NCI-H1694 (cell line): ENCODE measurements at regions not wholly inside any gene's neighbourhood (a gene's known extent, or its start where the extent isn't known, plus 50 kb on each side); places are given as distances from the start of the nearest gene placed in this dataset.

Experiments used
- DNase-seq: peaks from one replicate; lab custom pipeline; 2025; lab: John Stamatoyannopoulos, UW

DNA sequence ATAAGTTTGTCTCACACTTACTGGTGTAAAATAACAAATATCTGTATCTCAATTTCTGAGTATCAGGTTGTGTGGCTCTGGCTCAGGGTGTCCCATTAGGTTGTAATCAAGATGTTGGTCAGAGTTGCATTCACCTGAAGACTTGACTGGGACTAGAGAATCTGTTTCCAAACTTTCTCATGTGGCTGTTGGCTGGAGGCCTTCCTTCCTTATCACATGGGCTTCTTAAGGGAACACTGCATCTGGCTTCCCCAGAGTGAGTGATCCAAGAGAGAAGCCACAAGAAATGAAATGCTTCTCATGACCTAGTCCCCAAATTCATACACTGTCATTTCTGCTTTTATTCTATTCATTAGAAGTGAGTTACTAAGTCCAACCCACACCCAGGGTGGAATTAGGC, 568.4 kb upstream of the CAMK1G start:
- DNase-seq: no peak

DNA sequence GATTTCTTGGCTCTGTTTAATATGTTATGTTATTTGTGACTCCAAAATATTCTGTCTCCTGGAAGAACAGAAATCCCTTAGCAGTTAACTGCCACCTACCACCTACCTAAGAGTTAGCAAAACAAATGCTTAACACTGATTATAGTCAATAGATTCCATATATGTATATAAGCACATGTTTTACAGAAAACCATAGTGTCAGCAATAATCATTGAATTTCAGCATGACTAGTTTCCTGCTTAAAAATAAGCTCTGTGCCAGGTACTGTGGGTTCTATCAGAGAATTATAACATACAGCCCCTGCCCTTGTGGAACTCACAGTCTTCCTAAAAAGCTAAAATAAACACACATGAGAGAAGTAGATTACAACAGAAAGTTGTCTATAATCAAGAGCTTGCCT, 561.9 kb upstream of the CAMK1G start:
- DNase-seq: no peak

- no peak for DNase-seq
Measured at GRCh38 chr1:209023790-209024189, 559.7 kb upstream of the CAMK1G start.

GRCh38 chr1:209029737-209030136, 553.8 kb upstream of the CAMK1G start:
- no peak for DNase-seq

GRCh38 chr1:209030454-209031167, 552.9 kb upstream of the CAMK1G start:
- DNase-seq: no peak

GRCh38 chr1:209037064-209037463, 546.5 kb upstream of the CAMK1G start:
- DNase-seq: no peak

- no peak for DNase-seq
Measured at GRCh38 chr1:209038316-209038715, 545.2 kb upstream of the CAMK1G start.

GRCh38 chr1:209038735-209039134, 544.8 kb upstream of the CAMK1G start:
- no peak for DNase-seq

GRCh38 chr1:209040351-209040750, 543.2 kb upstream of the CAMK1G start:
- no peak for DNase-seq

- no peak for DNase-seq
Measured at GRCh38 chr1:209041927-209042326, 541.6 kb upstream of the CAMK1G start.

GRCh38 chr1:209042413-209042812, 541.1 kb upstream of the CAMK1G start:
- no peak for DNase-seq

- no peak for DNase-seq
Measured at GRCh38 chr1:209045331-209046057, 538.0 kb upstream of the CAMK1G start.

DNA sequence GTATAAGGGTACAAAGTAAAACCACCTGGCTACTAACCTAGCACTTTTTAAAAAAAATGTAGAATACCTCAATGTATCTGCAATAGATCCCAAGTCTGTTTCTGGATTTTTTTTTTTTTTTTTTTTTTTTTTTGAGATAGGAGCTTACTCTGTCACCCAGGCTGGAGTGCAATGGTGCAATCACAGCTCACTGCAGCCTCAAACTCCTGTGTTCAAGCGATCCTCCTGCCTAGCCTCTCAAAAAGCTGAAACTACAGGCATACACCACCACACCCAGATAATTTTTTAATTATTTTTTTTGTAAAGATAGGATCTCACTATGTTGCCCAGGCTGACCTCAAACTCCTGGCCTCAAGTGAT, 537.5 kb upstream of the CAMK1G start:
- DNase-seq: no peak

- DNase-seq: no peak
Measured at GRCh38 chr1:209046935-209047334, 536.6 kb upstream of the CAMK1G start.

GRCh38 chr1:209048941-209049669, 534.4 kb upstream of the CAMK1G start:
- no peak for DNase-seq

GRCh38 chr1:209051570-209051969, 531.9 kb upstream of the CAMK1G start:
- no peak for DNase-seq

DNA sequence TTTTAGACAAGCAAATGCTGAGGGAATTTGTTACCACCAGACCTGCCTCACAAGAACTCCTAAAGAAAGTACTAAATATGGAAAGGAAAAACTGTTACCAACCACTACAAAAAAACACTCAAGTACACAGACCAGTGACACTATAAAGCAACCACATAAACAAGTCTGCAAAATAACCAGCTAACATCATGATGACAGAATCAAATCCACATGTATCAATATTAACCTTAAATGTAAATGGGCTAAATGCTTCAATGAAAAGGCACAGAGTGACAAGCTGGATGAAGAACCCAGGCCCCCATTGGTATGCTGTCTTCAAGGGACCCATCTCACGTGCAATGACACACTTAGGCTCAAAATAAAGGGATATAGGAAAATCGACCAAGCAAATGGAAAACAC, 529.9 kb upstream of the CAMK1G start:
- no peak for DNase-seq

- no peak for DNase-seq
Measured at GRCh38 chr1:209057083-209057482, 526.4 kb upstream of the CAMK1G start.

- no peak for DNase-seq
Measured at GRCh38 chr1:209057901-209058300, 525.6 kb upstream of the CAMK1G start.

DNA sequence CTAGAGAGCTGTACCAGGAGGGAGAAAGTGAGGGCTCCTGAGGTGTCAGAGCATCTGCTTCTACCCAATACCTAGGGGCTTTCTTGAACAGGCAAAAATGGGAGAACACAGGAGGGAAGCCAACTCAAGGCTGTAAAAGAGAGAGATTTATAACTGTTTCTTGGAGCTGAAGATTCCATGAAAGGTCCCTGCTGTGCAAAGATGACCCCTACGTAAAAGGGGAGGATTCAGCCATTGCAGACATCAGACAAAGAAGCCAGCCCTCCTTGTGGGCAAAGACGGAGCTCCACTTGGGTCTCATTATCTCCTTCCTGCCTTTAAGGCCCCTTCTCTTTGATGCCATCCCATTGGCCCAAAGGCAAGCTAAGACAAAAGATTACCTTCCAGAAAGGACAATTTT, 524.1 kb upstream of the CAMK1G start:
- DNase-seq: no peak

DNA sequence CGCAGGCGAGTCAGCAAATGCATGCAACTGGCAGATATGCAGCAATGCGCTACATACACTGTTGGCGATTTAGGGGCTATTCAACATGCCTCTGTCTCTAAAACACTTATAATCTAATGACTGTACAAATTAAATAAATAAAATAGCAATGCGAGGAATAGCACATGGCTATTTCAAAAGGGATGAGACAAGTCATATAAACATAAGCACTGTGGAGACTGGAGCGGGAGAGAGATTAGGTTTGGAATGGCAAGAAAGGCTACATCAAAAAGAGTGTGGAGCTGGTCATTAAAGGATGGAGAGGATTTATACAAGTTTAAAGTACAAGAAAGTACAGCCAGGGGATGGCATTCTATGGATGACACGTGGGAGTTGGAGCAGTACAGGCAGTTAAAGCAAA, 523.5 kb upstream of the CAMK1G start:
- DNase-seq: no peak

GRCh38 chr1:209062081-209062620, 521.4 kb upstream of the CAMK1G start:
- no peak for DNase-seq

DNA sequence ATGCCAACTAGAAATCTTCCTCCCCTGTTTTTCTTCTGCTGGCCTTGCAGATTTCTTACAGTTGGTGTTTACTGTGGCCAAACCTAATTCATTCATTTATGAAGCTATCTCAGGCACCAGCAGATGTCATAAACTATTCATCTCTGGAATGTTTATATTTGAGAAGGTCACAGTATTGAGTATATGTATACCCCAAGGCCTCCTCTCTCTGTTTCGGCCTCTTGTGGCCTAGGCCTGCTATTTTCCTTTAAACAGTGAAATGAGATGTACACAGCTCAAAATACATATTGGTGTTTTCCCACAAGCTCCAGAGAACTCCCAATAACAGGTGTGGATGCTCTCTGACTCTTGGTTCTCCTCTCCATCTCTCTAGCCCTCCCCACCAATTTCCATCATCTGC, 520.7 kb upstream of the CAMK1G start:
- DNase-seq: no peak
